HEK293 (cell line): ENCODE measurements at regions not wholly inside any gene's neighbourhood (a gene's known extent, or its start where the extent isn't known, plus 50 kb on each side); places are given as distances from the start of the nearest gene placed in this dataset.
A peak's percentile ranks its signal among the peaks of the same experiment; 100 is the strongest.

Source experiments
- CTCF ChIA-PET: fragments of 350-600 bp; formaldehyde crosslinking; extraction: SDS; loops from one replicate; lab custom pipeline; 2021; ENCODE audit warnings: antibody characterized with exemption; lab: Yijun Ruan, JAX
- POLR2A ChIA-PET: fragments of 300-600 bp; formaldehyde crosslinking; extraction: SDS; loops from one replicate; lab custom pipeline; 2020; ENCODE audit warnings: antibody characterized with exemption, inconsistent platforms; lab: Yijun Ruan, JAX
- H3K27ac ChIP-seq: fragments of 200-500 bp; sonication (Bioruptor generic); 2 replicates; pipeline ENCODE4 v1.5.1; 2014; ENCODE audit warnings: low read depth, low read length, control low read depth, inconsistent platforms; ENCODE audit errors: extremely low read depth
- H3K36me3 ChIP-seq, 2 experiments: fragments of 200-500 bp in 1 of 2; sonication (Bioruptor generic) in 1 of 2; 1 replicate in 1 of 2; 2 replicates in 1 of 2; pipeline ENCODE4 v1.5.1; 2014 to 2017; ENCODE audit warnings: inconsistent platforms in 2 of 2, low read length in 2 of 2; ENCODE audit not compliant: control insufficient read depth in 2 of 2, insufficient read depth in 1 of 2
- H3K4me1 ChIP-seq: fragments of 200-500 bp; sonication (Bioruptor generic); 2 replicates; pipeline ENCODE4 v1.5.1; 2014; ENCODE audit warnings: mild to moderate bottlenecking, low read length, inconsistent platforms; ENCODE audit not compliant: control insufficient read depth, insufficient read depth
- H3K4me3 ChIP-seq: 2 replicates; pipeline ENCODE4 v1.5.1; 2011; ENCODE audit warnings: low read depth, mild to moderate bottlenecking, control low read depth, low read length, moderate library complexity
- H3K9me3 ChIP-seq: fragments of 200-500 bp; sonication (Bioruptor generic); 2 replicates; pipeline ENCODE4 v1.5.1; 2014; ENCODE audit warnings: low read depth, low read length, inconsistent platforms; ENCODE audit not compliant: control insufficient read depth, insufficient read depth
- BCL11B ChIP-seq: fragments of 450-650 bp; formaldehyde crosslinking; IDR thresholded peaks from 2 replicates; pipeline ENCODE4 v1.5.1; 2016; ENCODE audit warnings: low read depth, missing biosample characterization, missing genetic modification characterization
- FEZF1 ChIP-seq: fragments of 450-650 bp; formaldehyde crosslinking; IDR thresholded peaks from 2 replicates; pipeline ENCODE4 v1.5.1; 2016; ENCODE audit warnings: missing biosample characterization, missing genetic modification characterization
- GLIS2 ChIP-seq: fragments of 450-650 bp; formaldehyde crosslinking; IDR thresholded peaks from 2 replicates; pipeline ENCODE4 v1.5.1; 2016; ENCODE audit warnings: missing biosample characterization, missing genetic modification characterization
- KLF1 ChIP-seq: fragments of 450-650 bp; formaldehyde crosslinking; IDR thresholded peaks from 2 replicates; pipeline ENCODE4 v1.5.1; 2016; ENCODE audit warnings: missing biosample characterization, missing genetic modification characterization
- OSR2 ChIP-seq: fragments of 450-650 bp; formaldehyde crosslinking; IDR thresholded peaks from 2 replicates; pipeline ENCODE4 v1.5.1; 2016; ENCODE audit warnings: missing biosample characterization, missing genetic modification characterization
- RBAK ChIP-seq: fragments of 450-650 bp; formaldehyde crosslinking; IDR thresholded peaks from 2 replicates; pipeline ENCODE4 v1.5.1; 2016; ENCODE audit warnings: missing biosample characterization, missing genetic modification characterization
- SCRT2 ChIP-seq: fragments of 450-650 bp; formaldehyde crosslinking; IDR thresholded peaks from 2 replicates; pipeline ENCODE4 v1.5.1; 2016; ENCODE audit warnings: missing biosample characterization, missing genetic modification characterization
- SP3 ChIP-seq: fragments of 450-650 bp; formaldehyde crosslinking; IDR thresholded peaks from 2 replicates; pipeline ENCODE4 v1.5.1; 2016; ENCODE audit warnings: missing biosample characterization, missing genetic modification characterization
- YY2 ChIP-seq: fragments of 450-650 bp; formaldehyde crosslinking; IDR thresholded peaks from 2 replicates; pipeline ENCODE4 v1.5.1; 2016; ENCODE audit warnings: missing biosample characterization, missing genetic modification characterization
- ZBTB7A ChIP-seq: fragments of 450-650 bp; formaldehyde crosslinking; IDR thresholded peaks from 2 replicates; pipeline ENCODE4 v1.5.1; 2016; ENCODE audit warnings: low read depth, missing biosample characterization, missing genetic modification characterization
- ZNF10 ChIP-seq: fragments of 450-650 bp; formaldehyde crosslinking; IDR thresholded peaks from 2 replicates; pipeline ENCODE4 v1.5.1; 2017; ENCODE audit warnings: missing biosample characterization, missing genetic modification characterization
- ZNF121 ChIP-seq: fragments of 450-650 bp; formaldehyde crosslinking; IDR thresholded peaks from 2 replicates; pipeline ENCODE4 v1.5.1; 2016; ENCODE audit warnings: missing biosample characterization, missing genetic modification characterization
- ZNF175 ChIP-seq: fragments of 450-650 bp; formaldehyde crosslinking; IDR thresholded peaks from 2 replicates; pipeline ENCODE4 v1.5.1; 2016; ENCODE audit warnings: missing biosample characterization, missing genetic modification characterization
- ZNF184 ChIP-seq: fragments of 450-650 bp; IDR thresholded peaks from 2 replicates; pipeline ENCODE4 v1.5.1; 2018; ENCODE audit warnings: missing biosample characterization, mild to moderate bottlenecking, missing genetic modification characterization
- ZNF248 ChIP-seq: fragments of 450-650 bp; formaldehyde crosslinking; IDR thresholded peaks from 2 replicates; pipeline ENCODE4 v1.5.1; 2017; ENCODE audit warnings: missing biosample characterization, missing genetic modification characterization
- ZNF391 ChIP-seq: fragments of 450-650 bp; formaldehyde crosslinking; IDR thresholded peaks from 2 replicates; pipeline ENCODE4 v1.5.1; 2016; ENCODE audit warnings: low read depth, missing biosample characterization, missing genetic modification characterization, borderline replicate concordance
- ZNF394 ChIP-seq: fragments of 450-650 bp; formaldehyde crosslinking; IDR thresholded peaks from 2 replicates; pipeline ENCODE4 v1.5.1; 2016; ENCODE audit warnings: missing biosample characterization, missing genetic modification characterization, mild to moderate bottlenecking, moderate library complexity, borderline replicate concordance
- ZNF416 ChIP-seq: fragments of 450-650 bp; formaldehyde crosslinking; IDR thresholded peaks from 2 replicates; pipeline ENCODE4 v1.5.1; 2016; ENCODE audit warnings: missing biosample characterization, missing genetic modification characterization
- ZNF433 ChIP-seq: fragments of 450-650 bp; formaldehyde crosslinking; IDR thresholded peaks from 2 replicates; pipeline ENCODE4 v1.5.1; 2016; ENCODE audit warnings: missing biosample characterization, missing genetic modification characterization, low read depth
- ZNF510 ChIP-seq: fragments of 450-650 bp; formaldehyde crosslinking; IDR thresholded peaks from 2 replicates; pipeline ENCODE4 v1.5.1; 2018; ENCODE audit warnings: mild to moderate bottlenecking, missing genetic modification characterization, missing biosample characterization; ENCODE audit not compliant: insufficient replicate concordance
- ZNF558 ChIP-seq: fragments of 450-650 bp; formaldehyde crosslinking; IDR thresholded peaks from 2 replicates; pipeline ENCODE4 v1.5.1; 2016; ENCODE audit warnings: missing biosample characterization, missing genetic modification characterization
- ZNF585B ChIP-seq: fragments of 450-650 bp; formaldehyde crosslinking; IDR thresholded peaks from 2 replicates; pipeline ENCODE4 v1.5.1; 2016; ENCODE audit warnings: missing biosample characterization, missing genetic modification characterization
- ZNF629 ChIP-seq: fragments of 450-650 bp; formaldehyde crosslinking; IDR thresholded peaks from 2 replicates; pipeline ENCODE4 v1.5.1; 2017; ENCODE audit warnings: missing biosample characterization, missing genetic modification characterization
- ZNF76 ChIP-seq: fragments of 450-650 bp; formaldehyde crosslinking; IDR thresholded peaks from 2 replicates; pipeline ENCODE4; 2016; ENCODE audit warnings: low read depth, missing biosample characterization, missing genetic modification characterization, borderline replicate concordance
- ZNF776 ChIP-seq: fragments of 450-650 bp; formaldehyde crosslinking; IDR thresholded peaks from 2 replicates; pipeline ENCODE4 v1.5.0; 2017; ENCODE audit warnings: missing biosample characterization, missing genetic modification characterization, borderline replicate concordance
- ZNF785 ChIP-seq: fragments of 450-650 bp; formaldehyde crosslinking; IDR thresholded peaks from 2 replicates; pipeline ENCODE4 v1.5.1; 2016; ENCODE audit warnings: missing biosample characterization, missing genetic modification characterization
- ZXDB ChIP-seq: fragments of 450-650 bp; formaldehyde crosslinking; IDR thresholded peaks from 2 replicates; pipeline ENCODE4 v1.5.1; 2016; ENCODE audit warnings: missing biosample characterization, missing genetic modification characterization
- TF ChIP-seq, protein P1 (sequence below): fragments of 450-650 bp; formaldehyde crosslinking; conservative IDR thresholded peaks from 2 replicates; pipeline ENCODE4 v1.5.1; 2016; ENCODE audit warnings: low read depth, missing biosample characterization, missing genetic modification characterization
- TF ChIP-seq, protein P2 (sequence below): fragments of 450-650 bp; formaldehyde crosslinking; IDR thresholded peaks from 2 replicates; pipeline ENCODE4 v1.5.1; 2016; ENCODE audit warnings: missing biosample characterization, missing genetic modification characterization

DNA sequence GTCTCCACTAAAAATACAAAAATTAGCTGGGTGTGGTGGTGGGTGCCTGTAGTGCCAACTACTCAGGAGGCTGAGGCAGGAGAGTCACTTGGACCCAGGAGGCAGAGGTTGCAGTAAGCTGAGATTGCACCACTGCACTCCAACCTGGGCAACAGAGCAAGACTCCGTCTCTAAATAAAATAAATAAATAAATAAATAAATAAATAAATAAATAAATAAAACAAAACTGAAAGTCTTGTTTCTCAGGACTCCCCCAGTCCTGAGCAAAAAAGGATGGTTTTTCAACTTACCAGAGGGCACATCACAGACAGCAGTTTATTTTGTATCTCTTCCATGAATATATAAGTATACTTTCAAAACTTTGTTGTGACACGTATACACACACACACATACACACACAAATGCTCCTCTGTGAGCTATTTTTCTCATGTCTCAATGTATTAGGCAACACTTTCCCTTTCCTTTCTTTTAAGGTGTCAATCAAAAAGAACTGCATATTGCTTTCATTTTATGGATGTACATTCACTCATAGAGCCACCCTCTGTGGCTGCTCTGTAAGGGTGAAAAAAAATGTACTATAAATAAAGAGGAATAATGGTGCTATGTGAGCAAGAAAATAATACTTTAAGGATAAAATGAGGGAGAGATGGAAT is 54.8 kb upstream of the MITF start (continued):
- TF ChIP-seq SCRT2 (tag by site-specific recombination) (no peak), ZNF121 (tag by site-specific recombination) (no peak), ZBTB7A (tag by site-specific recombination) (no peak), RBAK (no peak), ZXDB (peak; percentile 44; the same call in 1 of the 2 replicates), ZNF510 (tag by site-specific recombination) (peak; percentile 52), ZNF433 (tag by site-specific recombination) (no peak), ZNF558 (tag by site-specific recombination) (no peak), ZNF10 (tag by site-specific recombination) (no peak), ZNF248 (tag by site-specific recombination) (no peak), OSR2 (tag by site-specific recombination) (no peak), ZNF184 (tag by site-specific recombination) (no peak), ZNF394 (peak; percentile 85; the same call in 1 of the 2 replicates), SP3 (tag by site-specific recombination) (no peak), ZNF76 (tag by site-specific recombination) (no peak), ZNF629 (tag by site-specific recombination) (0 out of 2 replicates have a peak, but pooled peaks have one; percentile 15), FEZF1 (tag by site-specific recombination) (no peak)
- TF ChIP-seq, protein P1, sequence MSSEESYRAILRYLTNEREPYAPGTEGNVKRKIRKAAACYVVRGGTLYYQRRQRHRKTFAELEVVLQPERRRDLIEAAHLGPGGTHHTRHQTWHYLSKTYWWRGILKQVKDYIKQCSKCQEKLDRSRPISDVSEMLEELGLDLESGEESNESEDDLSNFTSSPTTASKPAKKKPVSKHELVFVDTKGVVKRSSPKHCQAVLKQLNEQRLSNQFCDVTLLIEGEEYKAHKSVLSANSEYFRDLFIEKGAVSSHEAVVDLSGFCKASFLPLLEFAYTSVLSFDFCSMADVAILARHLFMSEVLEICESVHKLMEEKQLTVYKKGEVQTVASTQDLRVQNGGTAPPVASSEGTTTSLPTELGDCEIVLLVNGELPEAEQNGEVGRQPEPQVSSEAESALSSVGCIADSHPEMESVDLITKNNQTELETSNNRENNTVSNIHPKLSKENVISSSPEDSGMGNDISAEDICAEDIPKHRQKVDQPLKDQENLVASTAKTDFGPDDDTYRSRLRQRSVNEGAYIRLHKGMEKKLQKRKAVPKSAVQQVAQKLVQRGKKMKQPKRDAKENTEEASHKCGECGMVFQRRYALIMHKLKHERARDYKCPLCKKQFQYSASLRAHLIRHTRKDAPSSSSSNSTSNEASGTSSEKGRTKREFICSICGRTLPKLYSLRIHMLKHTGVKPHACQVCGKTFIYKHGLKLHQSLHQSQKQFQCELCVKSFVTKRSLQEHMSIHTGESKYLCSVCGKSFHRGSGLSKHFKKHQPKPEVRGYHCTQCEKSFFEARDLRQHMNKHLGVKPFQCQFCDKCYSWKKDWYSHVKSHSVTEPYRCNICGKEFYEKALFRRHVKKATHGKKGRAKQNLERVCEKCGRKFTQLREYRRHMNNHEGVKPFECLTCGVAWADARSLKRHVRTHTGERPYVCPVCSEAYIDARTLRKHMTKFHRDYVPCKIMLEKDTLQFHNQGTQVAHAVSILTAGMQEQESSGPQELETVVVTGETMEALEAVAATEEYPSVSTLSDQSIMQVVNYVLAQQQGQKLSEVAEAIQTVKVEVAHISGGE (tag by site-specific recombination) = peak; percentile 61
- TF ChIP-seq, protein P2, sequence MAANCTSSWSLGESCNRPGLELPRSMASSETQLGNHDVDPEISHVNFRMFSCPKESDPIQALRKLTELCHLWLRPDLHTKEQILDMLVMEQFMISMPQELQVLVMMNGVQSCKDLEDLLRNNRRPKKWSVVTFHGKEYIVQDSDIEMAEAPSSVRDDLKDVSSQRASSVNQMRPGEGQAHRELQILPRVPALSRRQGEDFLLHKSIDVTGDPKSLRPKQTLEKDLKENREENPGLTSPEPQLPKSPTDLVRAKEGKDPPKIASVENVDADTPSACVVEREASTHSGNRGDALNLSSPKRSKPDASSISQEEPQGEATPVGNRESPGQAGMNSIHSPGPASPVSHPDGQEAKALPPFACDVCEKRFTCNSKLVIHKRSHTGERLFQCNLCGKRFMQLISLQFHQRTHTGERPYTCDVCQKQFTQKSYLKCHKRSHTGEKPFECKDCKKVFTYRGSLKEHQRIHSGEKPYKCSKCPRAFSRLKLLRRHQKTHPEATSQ (tag by site-specific recombination) = no peak

DNA sequence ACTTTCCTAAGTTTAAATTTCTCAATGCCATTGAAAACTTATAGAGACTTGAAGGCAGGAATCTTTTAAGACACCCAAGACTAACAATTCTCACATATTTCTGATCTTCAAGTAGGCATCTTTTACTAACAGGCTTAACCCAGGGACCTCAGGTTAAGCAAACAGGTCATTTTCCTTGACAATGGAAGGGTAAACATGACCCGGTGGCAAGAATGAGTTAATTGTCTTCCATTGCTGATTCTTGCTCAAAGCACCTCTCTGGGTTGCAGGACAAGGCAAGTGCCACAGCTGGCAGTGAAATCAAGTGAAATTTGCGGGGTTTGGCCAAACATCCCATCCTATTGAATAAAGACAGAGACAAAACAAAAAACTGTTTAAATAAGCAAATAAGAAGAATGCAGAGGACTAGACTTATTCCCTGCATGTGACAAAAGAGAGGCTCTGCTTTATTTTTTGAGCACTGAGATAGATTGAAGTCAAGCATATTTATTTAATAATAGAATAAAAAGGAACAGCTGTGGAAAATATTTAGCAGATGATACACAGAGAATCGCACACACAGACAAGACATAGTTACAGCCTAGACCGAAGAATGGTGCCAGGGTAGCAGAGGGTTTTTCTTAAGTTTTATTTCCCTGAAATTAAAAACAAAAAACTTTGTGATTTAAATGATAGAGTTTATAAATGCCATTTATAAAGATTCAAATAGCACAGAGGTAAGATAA is 56.0 kb upstream of the MITF start:
- CTCF ChIA-PET = interaction anchor here (0.6 kb wide), 1 partner anchor 1787 kb away, joined by 3 read pairs; no protein-coding TSS in a partner anchor
- POLR2A ChIA-PET = no interaction called here
- TF ChIP-seq GLIS2 (tag by site-specific recombination) (no peak), ZNF785 (no peak), BCL11B (tag by site-specific recombination) (no peak), SCRT2 (tag by site-specific recombination) (no peak), KLF1 (tag by site-specific recombination) (no peak), ZNF391 (tag by site-specific recombination) (no peak), ZNF175 (tag by site-specific recombination) (no peak), ZNF776 (tag by site-specific recombination) (no peak), YY2 (tag by site-specific recombination) (no peak), FEZF1 (tag by site-specific recombination) (no peak), ZNF585B (tag by site-specific recombination) (no peak), ZNF416 (tag by site-specific recombination) (no peak)
- TF ChIP-seq, protein P1 (tag by site-specific recombination) = no peak

More for the DNA sequence above, 56.0 kb upstream of the MITF start:
- Histone ChIP-seq H3K4me3 (no peak overlapping the region), H3K9me3 (no peaks in the 10 kb centered on the region), H3K27ac (no peak overlapping the region), H3K4me1 (0 out of 2 replicates have a peak, but pooled peaks cover 3% of the 10 kb centered on the region), H3K36me3 (no peaks in the 10 kb centered on the region)
